ENCODE measurements at regions not wholly inside any gene's neighbourhood (a gene's known extent, or its start where the extent isn't known, plus 50 kb on each side); places are given as distances from the start of the nearest gene placed in this dataset.

- TF ChIP-seq CTCF (IDR thresholded peaks at IDR 0.05 in 4 of 5, conservative IDR thresholded peaks at IDR 0.05 in 1 of 5) (no peak), POLR2A (IDR thresholded peaks at IDR 0.05) (no peak)
Observed at GRCh38 chr9:78620764-78621163, 323.8 kb downstream of the PSAT1 start.

All from gastrocnemius medialis (tissue), 4 donors.